OCI-LY7 (cell line): ENCODE measurements at regions not wholly inside any gene's neighbourhood (a gene's known extent, or its start where the extent isn't known, plus 50 kb on each side); places are given as distances from the start of the nearest gene placed in this dataset.

Experiments used
- EZH2phosphoT487 ChIP-seq: fragments of 200-600 bp; sonication (generic); IDR thresholded peaks from 2 replicates; pipeline ENCODE4 v1.6.1; 2018; ENCODE audit warnings: low read depth, borderline replicate concordance, mild to moderate bottlenecking, mixed run types, antibody characterized with exemption, low read length, moderate library complexity, mixed read lengths
- TF ChIP-seq, protein P1 (sequence below): fragments of 200-600 bp; sonication (generic); conservative IDR thresholded peaks from 2 replicates; pipeline ENCODE4 v1.5.1; 2014; ENCODE audit warnings: mild to moderate bottlenecking, antibody characterized with exemption, low read length, moderate library complexity, mixed read lengths

DNA sequence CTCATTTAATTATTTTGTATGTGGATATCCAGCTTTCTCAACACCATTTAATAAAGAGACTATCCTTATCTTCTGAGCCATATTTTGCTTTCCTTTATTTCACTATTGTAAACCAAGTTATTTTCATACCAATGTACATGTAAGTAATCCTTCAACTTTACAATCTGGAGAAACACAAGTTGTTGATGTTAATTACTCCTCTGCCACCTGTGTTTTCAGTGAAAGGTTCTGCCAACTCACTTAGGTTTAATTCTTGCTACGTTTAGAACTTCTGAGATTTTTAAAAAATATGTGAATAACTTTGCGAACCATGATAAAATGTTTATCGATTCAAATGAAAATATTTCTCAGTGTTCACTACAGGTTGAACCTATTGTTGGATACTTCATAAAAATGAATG is 244.4 kb downstream of the CDH7 start:
- TF ChIP-seq, protein P1, sequence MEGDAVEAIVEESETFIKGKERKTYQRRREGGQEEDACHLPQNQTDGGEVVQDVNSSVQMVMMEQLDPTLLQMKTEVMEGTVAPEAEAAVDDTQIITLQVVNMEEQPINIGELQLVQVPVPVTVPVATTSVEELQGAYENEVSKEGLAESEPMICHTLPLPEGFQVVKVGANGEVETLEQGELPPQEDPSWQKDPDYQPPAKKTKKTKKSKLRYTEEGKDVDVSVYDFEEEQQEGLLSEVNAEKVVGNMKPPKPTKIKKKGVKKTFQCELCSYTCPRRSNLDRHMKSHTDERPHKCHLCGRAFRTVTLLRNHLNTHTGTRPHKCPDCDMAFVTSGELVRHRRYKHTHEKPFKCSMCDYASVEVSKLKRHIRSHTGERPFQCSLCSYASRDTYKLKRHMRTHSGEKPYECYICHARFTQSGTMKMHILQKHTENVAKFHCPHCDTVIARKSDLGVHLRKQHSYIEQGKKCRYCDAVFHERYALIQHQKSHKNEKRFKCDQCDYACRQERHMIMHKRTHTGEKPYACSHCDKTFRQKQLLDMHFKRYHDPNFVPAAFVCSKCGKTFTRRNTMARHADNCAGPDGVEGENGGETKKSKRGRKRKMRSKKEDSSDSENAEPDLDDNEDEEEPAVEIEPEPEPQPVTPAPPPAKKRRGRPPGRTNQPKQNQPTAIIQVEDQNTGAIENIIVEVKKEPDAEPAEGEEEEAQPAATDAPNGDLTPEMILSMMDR = no peak
- TF ChIP-seq EZH2phosphoT487 = no peak
